GM23338 (cell line): ENCODE measurements at regions not wholly inside any gene's neighbourhood (a gene's known extent, or its start where the extent isn't known, plus 50 kb on each side); places are given as distances from the start of the nearest gene placed in this dataset.

ENCODE experiments used
- ATAC-seq: fragments of 200-7000 bp; cut with Tn5 transposase; 3 replicates; pipeline ENCODE4 v1.9.1; 2020
- DNase-seq: peaks from one replicate; pipeline ENCODE4 v3.0.0-alpha.2; 2015; ENCODE audit warnings: low spot score
- H2AFZ ChIP-seq: fragments of 200-600 bp; sonication (generic); 2 replicates; pipeline ENCODE4 v1.8.0; 2016; ENCODE audit warnings: antibody characterized with exemption, mild to moderate bottlenecking, moderate library complexity
- H3F3A ChIP-seq: fragments of 200-600 bp; sonication (generic); replicated peaks from 2 replicates; pipeline ENCODE4 v1.8.0; 2017; ENCODE audit warnings: antibody characterized with exemption, mixed run types, low read depth
- H3K27ac ChIP-seq: fragments of 200-600 bp; sonication (generic); 2 replicates; pipeline ENCODE4 v1.6.1; 2016; ENCODE audit warnings: low read depth
- H3K27me3 ChIP-seq: fragments of 200-600 bp; sonication (generic); 2 replicates; pipeline ENCODE4 v1.8.0; 2016; ENCODE audit warnings: mild to moderate bottlenecking, mixed run types, moderate library complexity; ENCODE audit not compliant: insufficient read depth
- H3K36me3 ChIP-seq: fragments of 200-600 bp; sonication (generic); 2 replicates; pipeline ENCODE4 v1.8.0; 2016; ENCODE audit warnings: mild to moderate bottlenecking; ENCODE audit not compliant: insufficient read depth
- H3K4me1 ChIP-seq: fragments of 200-600 bp; sonication (generic); 2 replicates; pipeline ENCODE4 v1.8.0; 2016; ENCODE audit warnings: mild to moderate bottlenecking, moderate library complexity; ENCODE audit not compliant: insufficient read depth
- H3K4me2 ChIP-seq: fragments of 200-600 bp; sonication (generic); 2 replicates; pipeline ENCODE4 v1.7.1; 2017; ENCODE audit warnings: mixed run types
- H3K4me3 ChIP-seq: fragments of 200-600 bp; sonication (generic); 2 replicates; pipeline ENCODE4 v1.6.1; 2016; ENCODE audit warnings: mixed run types
- H3K79me2 ChIP-seq: fragments of 200-600 bp; sonication (generic); replicated peaks from 2 replicates; pipeline ENCODE4 v1.8.0; 2017; ENCODE audit warnings: mild to moderate bottlenecking; ENCODE audit not compliant: insufficient read depth
- H3K9me2 ChIP-seq: fragments of 200-600 bp; sonication (generic); 2 replicates; pipeline ENCODE4 v1.8.0; 2017; ENCODE audit not compliant: insufficient read depth
- H4K20me1 ChIP-seq: fragments of 200-600 bp; sonication (generic); replicated peaks from 2 replicates; pipeline ENCODE4 v1.8.0; 2017; ENCODE audit warnings: mild to moderate bottlenecking; ENCODE audit not compliant: insufficient read depth
- H3K27ac Mint-ChIP-seq: 2 replicates; pipeline ENCODE4 v1.8.0; 2020; ENCODE audit warnings: inconsistent platforms, mild to moderate bottlenecking, moderate library complexity, mixed read lengths
- H3K27me3 Mint-ChIP-seq: 3 replicates; pipeline ENCODE4 v1.8.0; 2022; ENCODE audit warnings: low read depth, mild to moderate bottlenecking, moderate library complexity, mixed read lengths, inconsistent platforms; ENCODE audit not compliant: insufficient read depth, poor library complexity
- H3K36me3 Mint-ChIP-seq: 3 replicates; pipeline ENCODE4 v1.8.0; 2021; ENCODE audit warnings: low read depth, mild to moderate bottlenecking, inconsistent platforms, moderate library complexity, mixed read lengths
- H3K4me1 Mint-ChIP-seq: 3 replicates; pipeline ENCODE4 v1.8.0; 2020; ENCODE audit warnings: mild to moderate bottlenecking, inconsistent platforms, mixed read lengths
- H3K4me3 Mint-ChIP-seq: 3 replicates; pipeline ENCODE4 v1.8.0; 2021; ENCODE audit warnings: moderate library complexity, mild to moderate bottlenecking, inconsistent platforms, mixed read lengths
- H3K9me3 Mint-ChIP-seq: 3 replicates; pipeline ENCODE4 v1.8.0; 2020; ENCODE audit warnings: moderate library complexity, mild to moderate bottlenecking, inconsistent platforms, mixed read lengths
- CREB1 ChIP-seq: fragments of 250-450 bp; sonication (Bioruptor Pico); IDR thresholded peaks from 2 replicates; pipeline ENCODE4 v1.5.0; 2020; ENCODE audit warnings: low read depth, mild to moderate bottlenecking, moderate library complexity
- ETS1 ChIP-seq: IDR thresholded peaks from 2 replicates; pipeline ENCODE4 v1.6.1; 2016; ENCODE audit warnings: antibody characterized with exemption
- EZH2 ChIP-seq: fragments of 200-600 bp; sonication (generic); IDR thresholded peaks from one replicate; pipeline ENCODE4 v1.8.0; 2017; ENCODE audit warnings: antibody characterized with exemption, mild to moderate bottlenecking, low read depth; ENCODE audit not compliant: unreplicated experiment
- EZH2phosphoT487 ChIP-seq: fragments of 200-600 bp; sonication (generic); IDR thresholded peaks from one replicate; pipeline ENCODE4 v1.8.1; 2018; ENCODE audit warnings: antibody characterized with exemption; ENCODE audit not compliant: unreplicated experiment
- JUNB ChIP-seq: IDR thresholded peaks from one replicate; pipeline ENCODE4 v1.6.1; 2016; ENCODE audit warnings: antibody characterized with exemption; ENCODE audit not compliant: unreplicated experiment
- NANOG ChIP-seq: IDR thresholded peaks from 2 replicates; pipeline ENCODE4 v1.6.1; 2016; ENCODE audit warnings: antibody characterized with exemption, borderline replicate concordance
- POLR2AphosphoS5 ChIP-seq: IDR thresholded peaks from 2 replicates; pipeline ENCODE4 v1.6.1; 2016; ENCODE audit warnings: antibody characterized with exemption, low read depth
- STAT1 ChIP-seq: IDR thresholded peaks from one replicate; pipeline ENCODE4 v1.6.1; 2016; ENCODE audit warnings: antibody characterized with exemption; ENCODE audit not compliant: unreplicated experiment
- ZNF114 ChIP-seq: fragments of 250-450 bp; sonication (Bioruptor Pico); IDR thresholded peaks from 2 replicates; pipeline ENCODE4 v1.5.0; 2020; ENCODE audit warnings: mild to moderate bottlenecking, moderate library complexity
- ZNF331 ChIP-seq: fragments of 250-450 bp; sonication (Bioruptor Pico); IDR thresholded peaks from 2 replicates; pipeline ENCODE4 v1.5.0; 2020; ENCODE audit warnings: low read depth, mild to moderate bottlenecking, moderate library complexity
- TF ChIP-seq, protein P1 (sequence below), 2 experiments: fragments of 200-600 bp in 1 of 2; sonication (generic) in 1 of 2; conservative IDR thresholded peaks; 2 replicates each; pipeline versions ENCODE4 v1.5.1 to v1.6.1; 2016 to 2017; ENCODE audit warnings: antibody characterized with exemption in 2 of 2, low read depth in 2 of 2, mild to moderate bottlenecking in 2 of 2, moderate library complexity in 1 of 2
- TF ChIP-seq, protein P2 (sequence below): IDR thresholded peaks from one replicate; pipeline ENCODE4 v1.6.1; 2018; ENCODE audit warnings: antibody characterized with exemption; ENCODE audit not compliant: unreplicated experiment

DNA sequence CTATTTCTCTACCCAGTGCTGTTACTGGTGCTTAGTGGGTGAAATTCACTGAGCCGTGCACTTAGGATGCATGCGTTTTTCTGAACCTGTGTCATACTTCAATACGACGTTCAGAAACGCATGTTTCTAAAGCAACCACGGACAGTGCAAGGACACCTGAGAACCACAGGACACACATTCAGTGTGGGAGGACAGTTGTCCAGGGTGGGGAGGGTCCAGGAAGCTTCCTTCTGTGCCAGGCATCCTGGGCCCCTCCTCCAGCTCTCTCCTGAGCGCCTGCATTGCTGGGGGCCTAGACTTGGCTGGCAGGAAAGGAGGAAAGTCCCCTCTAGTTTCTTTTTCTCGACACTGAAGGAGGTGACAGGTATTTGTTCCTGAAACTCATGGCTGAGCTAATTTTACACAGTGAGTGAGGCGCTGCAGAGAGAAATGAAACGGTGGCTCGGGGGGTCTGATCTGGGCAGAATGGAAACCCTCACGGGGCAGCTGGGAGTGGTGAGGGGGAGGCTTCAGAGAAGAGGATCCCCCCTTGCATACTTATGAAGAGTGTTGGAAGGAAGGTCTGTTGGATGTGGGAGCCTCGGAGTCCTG is 89.9 kb downstream of the IRF8 start:
- Histone ChIP-seq H4K20me1 (no peaks in the 10 kb centered on the region), H3F3A (no peaks in the 10 kb centered on the region), H3K36me3 (no peaks in the 10 kb centered on the region), H3K79me2 (no peaks in the 10 kb centered on the region), H3K9me2 (no peaks in the 10 kb centered on the region), H3K4me3 (no peak overlapping the region), H3K27ac (no peak overlapping the region), H3K27me3 (no peaks in the 10 kb centered on the region), H3K4me1 (no peaks in the 10 kb centered on the region), H2AFZ (no peak overlapping the region), H3K4me2 (no peak overlapping the region)
- no peak for TF ChIP-seq NANOG
- TF ChIP-seq ETS1 = no peak
- no peak for TF ChIP-seq POLR2AphosphoS5
- DNase-seq (no peak), ATAC-seq (no peak)
- Mint-ChIP-seq H3K4me1 (no peaks in the 10 kb centered on the region), H3K27ac (no peak overlapping the region), H3K9me3 (no peaks in the 10 kb centered on the region), H3K27me3 (peaks cover 3% of the 10 kb centered on the region), H3K36me3 (no peaks in the 10 kb centered on the region), H3K4me3 (no peak overlapping the region)

GRCh38 chr16:85989376-85989775 is 90.4 kb downstream of the IRF8 start:
- DNase-seq (no peak), ATAC-seq (no peak)
- Mint-ChIP-seq H3K9me3 (no peaks in the 10 kb centered on the region), H3K36me3 (no peaks in the 10 kb centered on the region), H3K27me3 (peaks cover 3% of the 10 kb centered on the region), H3K4me1 (no peaks in the 10 kb centered on the region), H3K4me3 (no peak overlapping the region), H3K27ac (no peak overlapping the region)
- H3K79me2 ChIP-seq = no peaks in the 10 kb centered on the region
- no peaks in the 10 kb centered on the region for H3K9me2 ChIP-seq
- H3K36me3 ChIP-seq = no peaks in the 10 kb centered on the region
- no peaks in the 10 kb centered on the region for H4K20me1 ChIP-seq
- no peaks in the 10 kb centered on the region for H3F3A ChIP-seq
- H3K27ac ChIP-seq = no peak overlapping the region
- no peaks in the 10 kb centered on the region for H3K27me3 ChIP-seq
- H2AFZ ChIP-seq = no peak overlapping the region
- no peaks in the 10 kb centered on the region for H3K4me1 ChIP-seq
- H3K4me3 ChIP-seq = no peak overlapping the region
- H3K4me2 ChIP-seq = no peak overlapping the region
- TF ChIP-seq ETS1 (no peak), CREB1 (CRISPR knock-in tag) (no peak), POLR2AphosphoS5 (no peak), EZH2phosphoT487 (no peak), EZH2 (no peak), STAT1 (no peak), JUNB (no peak), ZNF114 (CRISPR knock-in tag) (no peak), ZNF331 (no peak)
- TF ChIP-seq, protein P1, sequence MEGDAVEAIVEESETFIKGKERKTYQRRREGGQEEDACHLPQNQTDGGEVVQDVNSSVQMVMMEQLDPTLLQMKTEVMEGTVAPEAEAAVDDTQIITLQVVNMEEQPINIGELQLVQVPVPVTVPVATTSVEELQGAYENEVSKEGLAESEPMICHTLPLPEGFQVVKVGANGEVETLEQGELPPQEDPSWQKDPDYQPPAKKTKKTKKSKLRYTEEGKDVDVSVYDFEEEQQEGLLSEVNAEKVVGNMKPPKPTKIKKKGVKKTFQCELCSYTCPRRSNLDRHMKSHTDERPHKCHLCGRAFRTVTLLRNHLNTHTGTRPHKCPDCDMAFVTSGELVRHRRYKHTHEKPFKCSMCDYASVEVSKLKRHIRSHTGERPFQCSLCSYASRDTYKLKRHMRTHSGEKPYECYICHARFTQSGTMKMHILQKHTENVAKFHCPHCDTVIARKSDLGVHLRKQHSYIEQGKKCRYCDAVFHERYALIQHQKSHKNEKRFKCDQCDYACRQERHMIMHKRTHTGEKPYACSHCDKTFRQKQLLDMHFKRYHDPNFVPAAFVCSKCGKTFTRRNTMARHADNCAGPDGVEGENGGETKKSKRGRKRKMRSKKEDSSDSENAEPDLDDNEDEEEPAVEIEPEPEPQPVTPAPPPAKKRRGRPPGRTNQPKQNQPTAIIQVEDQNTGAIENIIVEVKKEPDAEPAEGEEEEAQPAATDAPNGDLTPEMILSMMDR (conservative IDR thresholded peaks at IDR 0.05; ENCODE audit: low read depth in 2 of 2) = no peak
- TF ChIP-seq, protein P2, sequence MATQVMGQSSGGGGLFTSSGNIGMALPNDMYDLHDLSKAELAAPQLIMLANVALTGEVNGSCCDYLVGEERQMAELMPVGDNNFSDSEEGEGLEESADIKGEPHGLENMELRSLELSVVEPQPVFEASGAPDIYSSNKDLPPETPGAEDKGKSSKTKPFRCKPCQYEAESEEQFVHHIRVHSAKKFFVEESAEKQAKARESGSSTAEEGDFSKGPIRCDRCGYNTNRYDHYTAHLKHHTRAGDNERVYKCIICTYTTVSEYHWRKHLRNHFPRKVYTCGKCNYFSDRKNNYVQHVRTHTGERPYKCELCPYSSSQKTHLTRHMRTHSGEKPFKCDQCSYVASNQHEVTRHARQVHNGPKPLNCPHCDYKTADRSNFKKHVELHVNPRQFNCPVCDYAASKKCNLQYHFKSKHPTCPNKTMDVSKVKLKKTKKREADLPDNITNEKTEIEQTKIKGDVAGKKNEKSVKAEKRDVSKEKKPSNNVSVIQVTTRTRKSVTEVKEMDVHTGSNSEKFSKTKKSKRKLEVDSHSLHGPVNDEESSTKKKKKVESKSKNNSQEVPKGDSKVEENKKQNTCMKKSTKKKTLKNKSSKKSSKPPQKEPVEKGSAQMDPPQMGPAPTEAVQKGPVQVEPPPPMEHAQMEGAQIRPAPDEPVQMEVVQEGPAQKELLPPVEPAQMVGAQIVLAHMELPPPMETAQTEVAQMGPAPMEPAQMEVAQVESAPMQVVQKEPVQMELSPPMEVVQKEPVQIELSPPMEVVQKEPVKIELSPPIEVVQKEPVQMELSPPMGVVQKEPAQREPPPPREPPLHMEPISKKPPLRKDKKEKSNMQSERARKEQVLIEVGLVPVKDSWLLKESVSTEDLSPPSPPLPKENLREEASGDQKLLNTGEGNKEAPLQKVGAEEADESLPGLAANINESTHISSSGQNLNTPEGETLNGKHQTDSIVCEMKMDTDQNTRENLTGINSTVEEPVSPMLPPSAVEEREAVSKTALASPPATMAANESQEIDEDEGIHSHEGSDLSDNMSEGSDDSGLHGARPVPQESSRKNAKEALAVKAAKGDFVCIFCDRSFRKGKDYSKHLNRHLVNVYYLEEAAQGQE = no peak
